Spinal cord (tissue), 9 donors: ENCODE measurements at regions not wholly inside any gene's neighbourhood (a gene's known extent, or its start where the extent isn't known, plus 50 kb on each side); places are given as distances from the start of the nearest gene placed in this dataset.

ENCODE experiments used
- DNase-seq, 6 donors: peaks; one replicate each; pipeline versions ENCODE4 v3.0.0 to v3.0.0-alpha.2; 2013 to 2015; ENCODE audit warnings: low spot score in 6 of 6, low read depth in 4 of 6
- H3K27ac ChIP-seq: one replicate; pipeline ENCODE4 v1.5.1; 2013; ENCODE audit warnings: low read depth, low read length, control low read depth
- H3K27me3 ChIP-seq: one replicate; pipeline ENCODE4 v1.6.1; 2013; ENCODE audit warnings: low read length; ENCODE audit not compliant: control insufficient read depth, insufficient read depth
- H3K36me3 ChIP-seq: one replicate; pipeline ENCODE4 v1.6.1; 2013; ENCODE audit warnings: low read length; ENCODE audit not compliant: control insufficient read depth, insufficient read depth
- H3K4me1 ChIP-seq: one replicate; pipeline ENCODE4 v1.6.1; 2013; ENCODE audit warnings: low read length; ENCODE audit not compliant: control insufficient read depth, insufficient read depth
- H3K4me3 ChIP-seq: one replicate; pipeline ENCODE4 v1.5.1; 2013; ENCODE audit warnings: low read depth, low read length, control low read depth
- H3K9me3 ChIP-seq: one replicate; pipeline ENCODE4 v1.6.1; 2013; ENCODE audit warnings: low read length; ENCODE audit not compliant: control insufficient read depth, insufficient read depth
- WGBS: methylation state at CpG from one replicate; pipeline ENCODE4 v1.1.5; 2013; ENCODE audit warnings: missing lambda C conversion rate; ENCODE audit not compliant: insufficient coverage; 5-methylcytosine and 5-hydroxymethylcytosine counted together
- donor health status: healthy.

DNA sequence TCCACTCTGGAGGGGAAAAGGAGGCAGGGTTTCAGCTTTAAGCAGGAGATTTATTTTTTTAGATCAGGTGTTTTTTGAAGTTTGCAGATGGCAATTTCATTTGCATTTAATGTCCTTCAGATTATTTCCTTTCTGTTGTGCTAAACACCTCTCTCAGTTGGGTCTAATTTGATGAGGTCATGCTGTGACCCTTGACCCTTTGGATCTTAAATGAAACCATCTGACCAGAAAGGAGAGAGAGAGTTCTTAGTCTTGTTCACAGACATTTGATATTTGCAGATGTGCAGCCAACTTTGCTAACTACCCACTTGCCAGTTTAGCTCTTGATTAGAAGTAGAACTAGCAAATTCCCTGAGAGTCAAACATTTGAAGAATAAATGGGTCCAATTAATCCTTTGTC is 101.5 kb upstream of the RAB11FIP2 start:
- Histone ChIP-seq H3K4me3 (no peak overlapping the region), H3K36me3 (no peaks in the 10 kb centered on the region), H3K9me3 (no peaks in the 10 kb centered on the region), H3K27ac (no peak overlapping the region), H3K27me3 (no peaks in the 10 kb centered on the region), H3K4me1 (no peaks in the 10 kb centered on the region)
- DNase-seq: peak in 1 of 6 donors; percentile 5

DNA sequence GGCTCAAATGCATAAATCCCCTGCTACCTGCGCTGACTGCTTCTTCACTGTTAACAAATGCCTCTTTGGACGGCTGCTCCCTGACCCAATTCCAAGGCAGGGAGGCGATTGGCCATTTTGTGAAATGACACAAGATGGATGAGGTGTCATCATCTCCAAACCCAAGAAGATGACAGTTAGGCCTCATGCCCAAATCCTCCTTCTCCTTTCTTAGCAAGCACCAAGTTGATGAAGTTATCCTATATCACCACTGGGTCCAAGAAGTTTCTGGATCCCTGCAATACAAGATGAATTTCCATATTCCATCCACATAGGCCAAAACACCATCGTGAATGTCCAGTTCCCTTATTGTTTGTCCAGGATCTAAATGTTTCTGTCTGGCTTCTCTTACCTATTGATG is 98.5 kb upstream of the RAB11FIP2 start:
- WGBS: 86% methylated on average over 3 of the region's 4 CpGs
- no peaks in the 10 kb centered on the region for H3K27me3 ChIP-seq
- no peak overlapping the region for H3K27ac ChIP-seq
- no peaks in the 10 kb centered on the region for H3K9me3 ChIP-seq
- no peak for DNase-seq
- H3K4me1 ChIP-seq: no peaks in the 10 kb centered on the region
- no peaks in the 10 kb centered on the region for H3K36me3 ChIP-seq
- no peak overlapping the region for H3K4me3 ChIP-seq

DNA sequence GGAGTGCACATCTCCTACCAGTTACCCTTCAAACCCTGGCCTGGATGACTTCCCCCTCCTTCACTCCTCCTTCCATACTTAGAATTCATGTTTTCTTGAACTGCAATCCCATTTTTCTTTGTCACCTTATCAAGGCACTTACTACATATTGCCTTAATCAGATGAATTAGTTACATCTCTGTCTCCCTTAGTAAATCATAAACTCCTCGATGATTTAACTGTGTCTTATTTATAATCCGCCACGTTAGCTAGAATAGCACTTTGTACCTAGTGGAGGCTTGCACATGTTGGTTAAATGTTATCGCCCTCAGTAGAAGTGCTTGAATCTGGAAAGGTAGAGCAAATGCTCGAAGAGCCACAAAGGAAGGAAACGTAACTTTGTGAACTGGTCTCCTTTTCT is 94.7 kb upstream of the RAB11FIP2 start:
- WGBS: 100% methylated on average over 3 of the region's 6 CpGs
- Histone ChIP-seq H3K36me3 (no peaks in the 10 kb centered on the region), H3K4me1 (no peaks in the 10 kb centered on the region), H3K27me3 (no peaks in the 10 kb centered on the region), H3K9me3 (no peaks in the 10 kb centered on the region), H3K4me3 (no peak overlapping the region), H3K27ac (no peak overlapping the region)
- DNase-seq: no peak

DNA sequence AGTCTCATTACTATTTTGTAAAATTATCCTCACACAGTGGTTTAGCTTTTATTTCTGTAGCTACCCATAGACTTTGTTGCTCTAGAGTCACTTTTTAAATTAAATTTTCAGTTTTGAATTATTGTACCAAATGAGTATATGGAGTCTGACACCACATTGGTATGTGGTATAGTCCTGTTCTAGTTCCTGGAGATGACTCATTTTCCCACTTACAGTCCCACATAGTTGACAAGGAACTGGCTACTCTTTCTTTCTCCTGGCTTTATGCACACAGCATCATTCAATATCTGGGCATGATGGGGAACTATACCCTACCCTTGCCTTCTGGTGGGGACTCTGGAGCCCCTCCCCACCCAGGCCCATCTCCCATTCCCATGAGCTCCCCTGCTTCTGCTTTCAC is 92.6 kb upstream of the RAB11FIP2 start:
- Histone ChIP-seq H3K4me3 (no peak overlapping the region), H3K27me3 (no peaks in the 10 kb centered on the region), H3K27ac (no peak overlapping the region), H3K4me1 (no peaks in the 10 kb centered on the region), H3K9me3 (no peaks in the 10 kb centered on the region), H3K36me3 (no peaks in the 10 kb centered on the region)
- DNase-seq: no peak

GRCh38 chr10:118128675-118129074 is 81.9 kb upstream of the RAB11FIP2 start:
- DNase-seq: no peak
- H3K36me3 ChIP-seq: no peaks in the 10 kb centered on the region
- no peaks in the 10 kb centered on the region for H3K27me3 ChIP-seq
- no peak overlapping the region for H3K4me3 ChIP-seq
- H3K4me1 ChIP-seq: no peaks in the 10 kb centered on the region
- no peaks in the 10 kb centered on the region for H3K9me3 ChIP-seq
- WGBS: 56% methylated on average over 2 of the region's 2 CpGs
- no peak overlapping the region for H3K27ac ChIP-seq

DNA sequence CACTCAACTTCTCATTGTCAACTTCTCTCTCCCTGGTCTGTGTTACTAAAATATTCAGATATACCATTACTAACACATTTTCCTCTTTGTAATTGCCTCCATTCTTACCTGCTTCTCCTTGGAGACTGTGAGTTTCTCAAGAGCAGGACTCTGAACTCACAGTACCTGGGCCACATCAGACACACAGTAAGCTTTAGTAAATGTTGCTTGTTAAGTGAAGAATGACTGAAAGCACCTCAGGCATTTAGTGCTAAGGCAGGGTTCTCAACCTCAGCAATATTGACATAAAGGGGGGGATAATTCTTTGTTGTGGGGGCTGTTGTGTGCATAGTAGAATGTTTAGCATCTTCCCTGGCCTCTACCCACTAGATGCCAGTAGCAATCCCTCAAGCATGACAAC is 72.0 kb upstream of the RAB11FIP2 start:
- Histone ChIP-seq H3K4me3 (no peak overlapping the region), H3K27ac (no peak overlapping the region), H3K27me3 (no peaks in the 10 kb centered on the region), H3K9me3 (no peaks in the 10 kb centered on the region), H3K36me3 (no peaks in the 10 kb centered on the region), H3K4me1 (peaks cover 8% of the 10 kb centered on the region)
- DNase-seq: no peak

- 60% methylated on average over 1 of the region's 10 CpGs for WGBS
- Histone ChIP-seq H3K36me3 (no peaks in the 10 kb centered on the region), H3K4me3 (no peak overlapping the region), H3K9me3 (no peaks in the 10 kb centered on the region), H3K27me3 (no peaks in the 10 kb centered on the region), H3K27ac (no peak overlapping the region), H3K4me1 (peaks cover 12% of the 10 kb centered on the region)
- DNase-seq: peak in 2 of 6 donors; percentile 52 to 73
These were observed 70.1 kb upstream of the RAB11FIP2 start for GRCh38 chr10:118116715-118117449.

GRCh38 chr10:118116362-118116714 is 69.6 kb upstream of the RAB11FIP2 start:
- DNase-seq: peak in 1 of 6 donors; percentile 22
- H3K4me3 ChIP-seq: no peak overlapping the region
- WGBS: 40% methylated on average over 1 of the region's 6 CpGs
- no peaks in the 10 kb centered on the region for H3K36me3 ChIP-seq
- peaks cover 13% of the 10 kb centered on the region for H3K4me1 ChIP-seq
- no peaks in the 10 kb centered on the region for H3K9me3 ChIP-seq
- H3K27ac ChIP-seq: no peak overlapping the region
- no peaks in the 10 kb centered on the region for H3K27me3 ChIP-seq

- no peak overlapping the region for H3K27ac ChIP-seq
These were observed 69.0 kb upstream of the RAB11FIP2 start for GRCh38 chr10:118115701-118116100.

DNA sequence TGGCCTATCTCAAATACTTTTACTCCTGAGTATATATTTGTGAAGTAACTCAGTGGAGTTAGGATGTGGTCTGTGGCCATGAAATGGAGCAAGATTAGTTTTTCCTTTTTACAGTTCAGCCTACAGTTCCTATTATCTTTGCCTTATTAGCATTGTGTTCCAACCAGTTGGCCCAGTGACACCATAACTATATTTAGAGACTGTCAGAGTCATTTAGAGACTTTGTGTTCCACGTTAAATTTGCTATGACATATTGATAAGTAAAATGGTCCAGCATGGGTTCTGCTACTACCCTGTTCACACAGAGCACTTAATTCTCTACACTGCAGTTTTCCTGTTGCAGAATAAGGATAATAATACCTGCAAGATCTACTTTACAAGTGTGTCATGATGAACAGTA is 68.3 kb upstream of the RAB11FIP2 start:
- DNase-seq: no peak
- Histone ChIP-seq H3K36me3 (no peaks in the 10 kb centered on the region), H3K27me3 (no peaks in the 10 kb centered on the region), H3K9me3 (no peaks in the 10 kb centered on the region), H3K4me3 (no peak overlapping the region), H3K4me1 (peaks cover 13% of the 10 kb centered on the region), H3K27ac (no peak overlapping the region)
- no CpG with 5 or more reads among the region's 1 CpG for WGBS

More at GRCh38 chr10:118115701-118116100, 69.0 kb upstream of the RAB11FIP2 start:
- no peaks in the 10 kb centered on the region for H3K9me3 ChIP-seq
- peak in 3 of 6 donors; percentile 32 to 81 (median 76) for DNase-seq
- no peaks in the 10 kb centered on the region for H3K36me3 ChIP-seq
- peaks cover 13% of the 10 kb centered on the region for H3K4me1 ChIP-seq
- 52% methylated on average over 8 of the region's 8 CpGs for WGBS
- no peaks in the 10 kb centered on the region for H3K27me3 ChIP-seq
- no peak overlapping the region for H3K4me3 ChIP-seq
